ENCODE measurements at regions not wholly inside any gene's neighbourhood (a gene's known extent, or its start where the extent isn't known, plus 50 kb on each side); places are given as distances from the start of the nearest gene placed in this dataset.

DNA sequence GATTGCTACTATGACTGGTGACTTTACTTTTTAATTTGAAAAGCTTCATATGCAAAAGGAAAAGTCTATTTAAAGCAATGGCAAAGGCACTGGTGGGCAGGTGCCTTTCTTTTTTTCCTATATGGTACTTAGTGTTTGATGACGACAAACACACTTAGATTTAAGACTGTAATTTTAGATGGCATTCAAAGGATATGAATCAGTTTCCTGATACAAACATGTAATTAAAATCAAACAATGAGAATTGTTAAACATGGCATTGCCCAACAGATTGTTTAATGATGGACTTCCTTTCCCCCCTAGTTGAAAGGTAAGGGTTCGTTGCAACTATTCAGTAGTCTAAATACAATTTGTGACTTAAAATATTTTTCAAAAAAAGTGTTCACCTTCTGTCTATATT is 106.5 kb upstream of the SEMA3C start:
- TF ChIP-seq, protein P1, sequence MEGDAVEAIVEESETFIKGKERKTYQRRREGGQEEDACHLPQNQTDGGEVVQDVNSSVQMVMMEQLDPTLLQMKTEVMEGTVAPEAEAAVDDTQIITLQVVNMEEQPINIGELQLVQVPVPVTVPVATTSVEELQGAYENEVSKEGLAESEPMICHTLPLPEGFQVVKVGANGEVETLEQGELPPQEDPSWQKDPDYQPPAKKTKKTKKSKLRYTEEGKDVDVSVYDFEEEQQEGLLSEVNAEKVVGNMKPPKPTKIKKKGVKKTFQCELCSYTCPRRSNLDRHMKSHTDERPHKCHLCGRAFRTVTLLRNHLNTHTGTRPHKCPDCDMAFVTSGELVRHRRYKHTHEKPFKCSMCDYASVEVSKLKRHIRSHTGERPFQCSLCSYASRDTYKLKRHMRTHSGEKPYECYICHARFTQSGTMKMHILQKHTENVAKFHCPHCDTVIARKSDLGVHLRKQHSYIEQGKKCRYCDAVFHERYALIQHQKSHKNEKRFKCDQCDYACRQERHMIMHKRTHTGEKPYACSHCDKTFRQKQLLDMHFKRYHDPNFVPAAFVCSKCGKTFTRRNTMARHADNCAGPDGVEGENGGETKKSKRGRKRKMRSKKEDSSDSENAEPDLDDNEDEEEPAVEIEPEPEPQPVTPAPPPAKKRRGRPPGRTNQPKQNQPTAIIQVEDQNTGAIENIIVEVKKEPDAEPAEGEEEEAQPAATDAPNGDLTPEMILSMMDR (IDR thresholded peaks at IDR 0.05) = no peak
- TF ChIP-seq, protein P2, sequence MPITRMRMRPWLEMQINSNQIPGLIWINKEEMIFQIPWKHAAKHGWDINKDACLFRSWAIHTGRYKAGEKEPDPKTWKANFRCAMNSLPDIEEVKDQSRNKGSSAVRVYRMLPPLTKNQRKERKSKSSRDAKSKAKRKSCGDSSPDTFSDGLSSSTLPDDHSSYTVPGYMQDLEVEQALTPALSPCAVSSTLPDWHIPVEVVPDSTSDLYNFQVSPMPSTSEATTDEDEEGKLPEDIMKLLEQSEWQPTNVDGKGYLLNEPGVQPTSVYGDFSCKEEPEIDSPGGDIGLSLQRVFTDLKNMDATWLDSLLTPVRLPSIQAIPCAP (CRISPR knock-in tag; IDR thresholded peaks at IDR 0.05) = no peak
- TF ChIP-seq, protein P3, sequence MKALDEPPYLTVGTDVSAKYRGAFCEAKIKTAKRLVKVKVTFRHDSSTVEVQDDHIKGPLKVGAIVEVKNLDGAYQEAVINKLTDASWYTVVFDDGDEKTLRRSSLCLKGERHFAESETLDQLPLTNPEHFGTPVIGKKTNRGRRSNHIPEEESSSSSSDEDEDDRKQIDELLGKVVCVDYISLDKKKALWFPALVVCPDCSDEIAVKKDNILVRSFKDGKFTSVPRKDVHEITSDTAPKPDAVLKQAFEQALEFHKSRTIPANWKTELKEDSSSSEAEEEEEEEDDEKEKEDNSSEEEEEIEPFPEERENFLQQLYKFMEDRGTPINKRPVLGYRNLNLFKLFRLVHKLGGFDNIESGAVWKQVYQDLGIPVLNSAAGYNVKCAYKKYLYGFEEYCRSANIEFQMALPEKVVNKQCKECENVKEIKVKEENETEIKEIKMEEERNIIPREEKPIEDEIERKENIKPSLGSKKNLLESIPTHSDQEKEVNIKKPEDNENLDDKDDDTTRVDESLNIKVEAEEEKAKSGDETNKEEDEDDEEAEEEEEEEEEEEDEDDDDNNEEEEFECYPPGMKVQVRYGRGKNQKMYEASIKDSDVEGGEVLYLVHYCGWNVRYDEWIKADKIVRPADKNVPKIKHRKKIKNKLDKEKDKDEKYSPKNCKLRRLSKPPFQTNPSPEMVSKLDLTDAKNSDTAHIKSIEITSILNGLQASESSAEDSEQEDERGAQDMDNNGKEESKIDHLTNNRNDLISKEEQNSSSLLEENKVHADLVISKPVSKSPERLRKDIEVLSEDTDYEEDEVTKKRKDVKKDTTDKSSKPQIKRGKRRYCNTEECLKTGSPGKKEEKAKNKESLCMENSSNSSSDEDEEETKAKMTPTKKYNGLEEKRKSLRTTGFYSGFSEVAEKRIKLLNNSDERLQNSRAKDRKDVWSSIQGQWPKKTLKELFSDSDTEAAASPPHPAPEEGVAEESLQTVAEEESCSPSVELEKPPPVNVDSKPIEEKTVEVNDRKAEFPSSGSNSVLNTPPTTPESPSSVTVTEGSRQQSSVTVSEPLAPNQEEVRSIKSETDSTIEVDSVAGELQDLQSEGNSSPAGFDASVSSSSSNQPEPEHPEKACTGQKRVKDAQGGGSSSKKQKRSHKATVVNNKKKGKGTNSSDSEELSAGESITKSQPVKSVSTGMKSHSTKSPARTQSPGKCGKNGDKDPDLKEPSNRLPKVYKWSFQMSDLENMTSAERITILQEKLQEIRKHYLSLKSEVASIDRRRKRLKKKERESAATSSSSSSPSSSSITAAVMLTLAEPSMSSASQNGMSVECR (CRISPR knock-in tag; IDR thresholded peaks at IDR 0.05; ENCODE audit: borderline replicate concordance) = no peak
- TF ChIP-seq, protein P4, sequence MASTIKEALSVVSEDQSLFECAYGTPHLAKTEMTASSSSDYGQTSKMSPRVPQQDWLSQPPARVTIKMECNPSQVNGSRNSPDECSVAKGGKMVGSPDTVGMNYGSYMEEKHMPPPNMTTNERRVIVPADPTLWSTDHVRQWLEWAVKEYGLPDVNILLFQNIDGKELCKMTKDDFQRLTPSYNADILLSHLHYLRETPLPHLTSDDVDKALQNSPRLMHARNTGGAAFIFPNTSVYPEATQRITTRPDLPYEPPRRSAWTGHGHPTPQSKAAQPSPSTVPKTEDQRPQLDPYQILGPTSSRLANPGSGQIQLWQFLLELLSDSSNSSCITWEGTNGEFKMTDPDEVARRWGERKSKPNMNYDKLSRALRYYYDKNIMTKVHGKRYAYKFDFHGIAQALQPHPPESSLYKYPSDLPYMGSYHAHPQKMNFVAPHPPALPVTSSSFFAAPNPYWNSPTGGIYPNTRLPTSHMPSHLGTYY (CRISPR knock-in tag; IDR thresholded peaks at IDR 0.05) = no peak
- TF ChIP-seq NR3C1 (CRISPR knock-in tag; conservative IDR thresholded peaks at IDR 0.05; ENCODE audit: low read depth) = no peak
- no peak for TF ChIP-seq ESRRA (CRISPR knock-in tag; IDR thresholded peaks at IDR 0.05; ENCODE audit: borderline replicate concordance)
